ENCODE measurements at regions not wholly inside any gene's neighbourhood (a gene's known extent, or its start where the extent isn't known, plus 50 kb on each side); places are given as distances from the start of the nearest gene placed in this dataset.
A peak's percentile ranks its signal among the peaks of the same experiment; 100 is the strongest.

- H3K79me2 ChIP-seq (ENCODE audit: insufficient read depth, low read length), result no peaks in the 10 kb centered on the region
- ChIA-PET CTCF (ENCODE audit: low intra/inter-chr PET ratio, low total read pairs) (no interaction called here), POLR2A (no interaction called here)
- H4K20me1 ChIP-seq (ENCODE audit: insufficient read depth, low read length), result no peaks in the 10 kb centered on the region
- no peaks in the 10 kb centered on the region for H3K36me3 ChIP-seq (replicated peaks in 1 of 2; ENCODE audit: control insufficient read depth in 1 of 2, insufficient read depth in 2 of 2, low read length in 2 of 2)
- H3K4me1 ChIP-seq (ENCODE audit: insufficient read depth, low read length), result no peaks in the 10 kb centered on the region
- no peak overlapping the region for H3K9ac ChIP-seq (ENCODE audit: insufficient read depth, low read depth, low read length)
- intact Hi-C loops (cut with micrococcal nuclease; ENCODE audit: unreplicated experiment) (no loop called here), in situ Hi-C loops (cut with HindIII; ENCODE audit: extremely low pct_ligation_motif_present, low pct_unique_long_range_greater_than_20kb) (no loop called here)
- H3K9me3 ChIP-seq (ENCODE audit: low read length), result 0 out of 2 replicates have a peak, but pooled peaks cover 5% of the 10 kb centered on the region
- FAIRE-seq, result no peak
- H3K4me3 ChIP-seq (replicated peaks in 1 of 3; ENCODE audit: insufficient read depth in 1 of 3, low read depth in 2 of 3, low read length in 3 of 3), result no peak overlapping the region
- H2AFZ ChIP-seq (ENCODE audit: low read length), result no peak overlapping the region
- BruUV-seq (replicated peaks), result no TSS peak
- no peak for ATAC-seq
- no peak for TF ChIP-seq ZNF580 (CRISPR knock-in tag; IDR thresholded peaks at IDR 0.05; ENCODE audit: borderline replicate concordance, low read depth)
- peak; percentile 23; the same call in 1 of the 2 replicates for TF ChIP-seq MNT (IDR thresholded peaks at IDR 0.05)
- no peak for TF ChIP-seq ZNF878 (CRISPR knock-in tag; IDR thresholded peaks at IDR 0.05)
- TF ChIP-seq FOXO1 (CRISPR knock-in tag; IDR thresholded peaks at IDR 0.05), result no peak
- TF ChIP-seq REPIN1 (CRISPR knock-in tag; IDR thresholded peaks at IDR 0.05; ENCODE audit: borderline replicate concordance, low read depth), result no peak
- TF ChIP-seq ZNF816 (CRISPR knock-in tag; IDR thresholded peaks at IDR 0.05; ENCODE audit: borderline replicate concordance), result no peak
- no peak overlapping the region for H3K4me2 ChIP-seq (ENCODE audit: low read depth, low read length)
- no peak for DNase-seq (ENCODE audit: low spot score)
- no peak overlapping the region for H3K27ac ChIP-seq (ENCODE audit: extremely low read length, insufficient read depth, low read length)
- WGBS (ENCODE audit: low lambda C conversion rate), result 0% methylated on average over 4 of the region's 8 CpGs
- H3K27me3 ChIP-seq (ENCODE audit: control insufficient read depth in 1 of 2, insufficient read depth in 2 of 2, low read length in 2 of 2), result peaks cover 2 to 49% of the 10 kb centered on the region in 2 experiments; a peak in 4 of 5 replicates
These were observed 1496.4 kb downstream of the TBC1D22A start for GRCh38 chr22:48258811-48259210.

- POLR2A ChIA-PET, result no interaction called here
- Histone ChIP-seq H3K27me3 (ENCODE audit: control insufficient read depth in 1 of 2, insufficient read depth in 2 of 2, low read length in 2 of 2) (peaks cover 2 to 46% of the 10 kb centered on the region in 2 experiments; a peak in 4 of 5 replicates), H3K36me3 (replicated peaks in 1 of 2; ENCODE audit: control insufficient read depth in 1 of 2, insufficient read depth in 2 of 2, low read length in 2 of 2) (no peaks in the 10 kb centered on the region), H3K9ac (ENCODE audit: insufficient read depth, low read depth, low read length) (no peak overlapping the region), H4K20me1 (ENCODE audit: insufficient read depth, low read length) (no peaks in the 10 kb centered on the region), H3K4me3 (replicated peaks in 1 of 3; ENCODE audit: insufficient read depth in 1 of 3, low read depth in 2 of 3, low read length in 3 of 3) (no peak overlapping the region), H3K4me2 (ENCODE audit: low read depth, low read length) (no peak overlapping the region), H3K4me1 (ENCODE audit: insufficient read depth, low read length) (no peaks in the 10 kb centered on the region), H3K79me2 (ENCODE audit: insufficient read depth, low read length) (no peaks in the 10 kb centered on the region), H3K27ac (ENCODE audit: extremely low read length, insufficient read depth, low read length) (no peak overlapping the region), H2AFZ (ENCODE audit: low read length) (no peak overlapping the region), H3K9me3 (ENCODE audit: low read length) (0 out of 2 replicates have a peak, but pooled peaks cover 5% of the 10 kb centered on the region)
- intact Hi-C loops (cut with micrococcal nuclease; ENCODE audit: unreplicated experiment) (no loop called here), in situ Hi-C loops (cut with HindIII; ENCODE audit: extremely low pct_ligation_motif_present, low pct_unique_long_range_greater_than_20kb) (no loop called here)
- FAIRE-seq (no peak), ATAC-seq (no peak), DNase-seq (ENCODE audit: low spot score) (no peak)
- WGBS (ENCODE audit: low lambda C conversion rate), result 27% methylated on average over 9 of the region's 12 CpGs
- BruUV-seq (replicated peaks), result no TSS peak
- CTCF ChIA-PET (ENCODE audit: low intra/inter-chr PET ratio, low total read pairs), result no interaction called here
- no peak for TF ChIP-seq ZBTB25 (CRISPR knock-in tag; IDR thresholded peaks at IDR 0.05)
- TF ChIP-seq KDM3A (CRISPR knock-in tag; IDR thresholded peaks at IDR 0.05; ENCODE audit: low read depth), result no peak
- TF ChIP-seq PRMT3 (CRISPR knock-in tag; IDR thresholded peaks at IDR 0.05; ENCODE audit: borderline replicate concordance, low read depth), result no peak
- TF ChIP-seq LBX2 (CRISPR knock-in tag; IDR thresholded peaks at IDR 0.05; ENCODE audit: borderline replicate concordance), result no peak
- TF ChIP-seq ZNF546 (CRISPR knock-in tag; conservative IDR thresholded peaks at IDR 0.05), result no peak
- no peak for TF ChIP-seq ZZZ3 (CRISPR knock-in tag; IDR thresholded peaks at IDR 0.05; ENCODE audit: borderline replicate concordance)
- TF ChIP-seq PHB2 (IDR thresholded peaks at IDR 0.05; ENCODE audit: partially characterized antibody), result no peak
- TF ChIP-seq RARA (CRISPR knock-in tag; IDR thresholded peaks at IDR 0.05), result no peak
- no peak for TF ChIP-seq ZNF3 (CRISPR knock-in tag; IDR thresholded peaks at IDR 0.05)
- no peak for TF ChIP-seq ZNF484 (CRISPR knock-in tag; IDR thresholded peaks at IDR 0.05; ENCODE audit: borderline replicate concordance, low read depth)
- TF ChIP-seq CBX1 (IDR thresholded peaks at IDR 0.05; ENCODE audit: low read depth), result no peak
These were observed 1495.7 kb downstream of the TBC1D22A start for GRCh38 chr22:48258064-48258701.

All from HepG2 (cell line).